ENCODE measurements at regions not wholly inside any gene's neighbourhood (a gene's known extent, or its start where the extent isn't known, plus 50 kb on each side); places are given as distances from the start of the nearest gene placed in this dataset.

DNA sequence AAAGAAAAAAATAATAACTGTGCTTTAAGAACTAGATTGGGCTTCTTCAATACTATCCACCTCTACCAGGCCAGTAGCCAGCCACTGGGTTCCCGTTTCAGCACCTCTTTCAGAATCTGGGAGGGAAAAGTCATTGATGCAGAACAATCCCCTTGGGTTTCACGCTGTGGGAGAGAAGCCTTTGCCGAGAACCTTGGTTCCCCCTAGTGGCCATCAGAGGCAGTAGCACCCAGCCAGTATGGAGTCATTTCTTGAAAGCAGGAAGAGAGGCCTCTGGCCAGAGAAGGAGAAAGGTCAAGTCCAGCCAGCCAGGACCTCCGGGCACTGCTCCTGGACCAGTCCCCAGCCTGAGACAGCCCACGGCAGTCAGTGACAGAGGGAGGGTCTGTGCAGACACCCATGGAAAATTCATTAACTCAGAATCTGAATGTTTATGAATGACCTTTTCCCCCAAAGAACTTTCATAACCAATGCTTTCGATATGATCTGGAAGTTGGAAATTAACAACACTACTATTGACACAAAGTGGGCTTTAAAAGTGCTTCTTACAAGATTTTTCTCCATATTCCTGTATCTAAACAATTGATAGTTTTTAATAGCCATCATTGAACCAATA lies 51.2 kb upstream of the CDH5 start:
- DNase-seq (ENCODE audit: low read depth), result peak; percentile 77

DNA sequence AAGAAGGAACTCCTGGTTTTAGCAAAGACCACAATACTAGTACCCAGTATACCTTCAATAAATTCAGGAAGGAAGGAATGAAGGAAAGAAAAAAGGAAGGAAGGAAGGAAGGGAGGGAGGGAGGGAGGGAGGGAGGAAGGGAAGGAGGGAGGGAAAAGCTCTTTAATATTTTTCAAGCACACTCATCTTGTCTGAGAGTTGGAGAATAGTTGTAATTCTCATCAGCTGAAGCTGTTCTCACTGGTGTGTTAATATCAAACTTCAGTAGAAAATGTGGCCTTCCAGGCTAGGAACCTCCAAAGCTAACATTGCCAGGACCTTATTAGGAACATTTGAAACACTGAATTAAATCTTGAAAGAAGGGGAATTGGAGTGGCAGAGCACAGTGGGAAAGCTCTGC lies 55.2 kb upstream of the CDH5 start:
- no peak for DNase-seq (ENCODE audit: low read depth)

- no peak for DNase-seq (ENCODE audit: low read depth)
Observed at GRCh38 chr16:66309215-66309807, 57.2 kb upstream of the CDH5 start.

DNA sequence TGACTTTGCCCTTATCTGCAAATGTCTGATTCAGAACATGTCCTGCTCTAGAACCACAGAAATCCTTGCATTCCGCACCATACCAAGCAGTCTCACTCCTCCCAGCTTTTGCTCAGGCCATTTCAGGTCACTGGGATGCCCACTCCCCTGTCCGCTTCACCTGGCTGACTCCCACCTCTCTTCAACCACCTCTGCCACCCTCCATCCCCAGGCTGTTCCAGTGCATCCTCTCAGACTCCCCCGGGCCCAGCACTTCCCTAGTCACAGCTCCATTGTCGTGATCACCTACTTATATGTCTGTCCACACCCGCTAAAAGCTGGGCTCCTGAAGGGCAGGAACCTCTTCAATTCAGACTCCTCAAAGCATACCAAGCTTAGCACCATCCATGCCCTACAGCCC lies 58.4 kb upstream of the CDH5 start:
- no peak for DNase-seq (ENCODE audit: low read depth)

DNA sequence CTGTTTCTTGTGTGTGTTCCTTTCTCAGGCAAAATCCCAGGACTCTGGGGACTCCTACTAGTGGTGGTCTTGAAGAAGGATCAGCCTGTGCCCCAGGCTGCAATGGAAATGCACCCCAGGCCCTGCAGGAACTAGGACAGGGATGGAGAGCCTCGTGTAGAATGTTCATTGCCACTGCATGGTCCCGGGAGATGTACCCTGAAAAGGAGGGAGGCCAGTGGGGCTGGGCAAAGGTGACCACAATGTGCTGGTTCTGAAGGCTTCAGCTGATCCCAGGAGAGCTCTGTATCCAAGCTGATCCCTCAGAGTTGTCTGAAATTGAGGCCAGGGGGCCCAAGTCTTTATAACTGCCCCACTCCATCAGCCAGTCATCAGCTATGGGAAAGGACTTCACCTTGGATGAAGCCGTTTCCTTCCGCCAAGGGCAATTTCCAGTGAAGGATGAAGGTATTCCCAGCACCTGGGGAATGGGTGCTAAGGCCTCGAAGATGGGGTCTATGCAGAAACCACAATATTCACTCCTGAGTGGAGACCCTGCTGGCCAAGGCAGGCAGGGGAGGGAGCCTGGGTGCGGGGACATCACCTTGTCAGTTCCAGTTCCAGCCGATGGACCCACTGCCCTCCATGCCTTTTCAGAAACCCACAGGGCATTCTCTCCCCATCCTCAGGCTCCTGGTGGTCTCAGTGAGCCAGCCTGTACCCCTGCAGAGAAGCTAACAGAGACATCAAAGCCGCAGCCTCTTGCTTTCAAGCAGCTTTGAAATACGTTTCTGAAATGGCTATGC lies 59.9 kb upstream of the CDH5 start:
- DNase-seq (ENCODE audit: low read depth), result no peak

- no peak for DNase-seq (ENCODE audit: low read depth)
Observed at GRCh38 chr16:66304961-66305360, 61.5 kb upstream of the CDH5 start.

DNA sequence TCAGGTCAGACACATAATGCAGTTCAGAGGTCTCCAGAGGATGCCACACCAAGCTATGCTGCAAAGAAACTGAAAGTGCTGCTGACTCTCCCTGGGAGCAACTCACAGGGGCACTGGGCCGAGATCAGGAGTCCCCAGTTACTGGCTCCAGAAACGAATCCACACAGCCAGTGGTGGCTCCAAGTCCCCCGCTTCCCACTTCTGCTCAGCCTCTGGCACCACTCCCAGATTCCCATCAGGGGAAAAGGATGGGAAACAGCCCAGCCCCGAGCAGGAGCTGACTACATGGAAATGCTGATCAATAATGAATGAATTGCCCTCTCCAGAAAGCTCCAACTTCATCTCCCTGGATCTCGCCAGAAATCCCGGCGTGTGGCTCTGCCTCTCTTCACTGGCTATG lies 62.3 kb upstream of the CDH5 start:
- DNase-seq (ENCODE audit: low read depth), result no peak

DNA sequence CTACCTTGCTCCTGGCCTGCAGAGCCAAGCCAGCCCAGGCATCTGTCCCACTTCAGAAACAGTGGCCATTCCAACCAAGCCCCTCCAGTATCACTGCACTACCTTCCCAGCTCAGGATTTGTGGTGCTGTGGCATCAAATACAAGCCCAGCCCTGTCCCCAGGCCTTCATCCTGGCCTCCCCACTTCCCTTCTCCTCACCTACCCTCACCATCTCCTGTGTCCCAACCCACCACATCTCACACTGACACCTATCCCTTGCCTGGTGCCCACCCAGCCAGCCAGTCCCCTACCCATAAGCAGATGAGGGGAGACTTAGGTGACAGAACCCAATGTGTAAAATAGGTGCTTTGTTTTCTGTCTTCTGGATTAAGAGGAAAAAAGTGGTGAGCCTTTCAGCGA lies 66.0 kb upstream of the CDH5 start:
- DNase-seq (ENCODE audit: low read depth), result no peak

DNA sequence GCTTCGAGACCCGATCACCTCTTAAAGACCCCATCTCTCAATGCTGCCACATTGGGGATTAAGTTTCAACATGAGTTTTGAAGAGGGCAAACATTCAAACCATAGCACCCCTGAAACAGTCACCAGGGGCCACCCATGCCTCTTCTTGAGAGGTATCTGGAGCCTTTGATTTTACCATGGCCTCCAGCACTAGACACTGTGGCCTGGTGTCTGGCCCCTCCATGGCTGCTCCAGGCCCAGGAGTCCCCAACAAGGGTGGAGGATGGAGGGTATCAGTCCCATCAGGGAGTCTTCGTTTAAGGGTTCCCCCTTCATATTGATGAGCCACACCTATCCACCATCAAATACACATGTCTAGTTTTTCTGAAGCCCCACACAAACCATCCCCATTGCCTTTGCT lies 66.5 kb upstream of the CDH5 start:
- DNase-seq (ENCODE audit: low read depth), result no peak

DNA sequence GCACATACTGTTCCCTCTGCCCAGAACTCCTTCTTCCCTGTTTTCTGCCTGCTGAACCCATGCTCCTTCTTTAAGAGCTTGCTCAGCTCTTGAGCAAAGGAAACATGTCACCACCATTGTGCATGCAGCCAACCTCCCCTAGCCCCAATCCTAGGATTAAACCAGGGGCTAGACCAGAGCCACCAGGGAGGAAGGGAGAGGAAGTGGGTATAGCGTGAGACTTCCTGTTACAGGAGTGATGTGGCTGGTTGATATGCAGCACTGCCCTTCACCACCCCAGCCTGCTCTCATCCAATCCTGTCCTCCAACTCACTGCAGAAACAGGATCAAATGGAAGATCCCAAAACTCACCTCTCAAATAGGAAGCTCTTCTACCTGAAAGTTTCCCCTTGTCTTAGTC lies 67.1 kb upstream of the CDH5 start:
- DNase-seq (ENCODE audit: low read depth), result no peak

GRCh38 chr16:66298571-66299120 lies 67.8 kb upstream of the CDH5 start:
- no peak for DNase-seq (ENCODE audit: low read depth)

DNA sequence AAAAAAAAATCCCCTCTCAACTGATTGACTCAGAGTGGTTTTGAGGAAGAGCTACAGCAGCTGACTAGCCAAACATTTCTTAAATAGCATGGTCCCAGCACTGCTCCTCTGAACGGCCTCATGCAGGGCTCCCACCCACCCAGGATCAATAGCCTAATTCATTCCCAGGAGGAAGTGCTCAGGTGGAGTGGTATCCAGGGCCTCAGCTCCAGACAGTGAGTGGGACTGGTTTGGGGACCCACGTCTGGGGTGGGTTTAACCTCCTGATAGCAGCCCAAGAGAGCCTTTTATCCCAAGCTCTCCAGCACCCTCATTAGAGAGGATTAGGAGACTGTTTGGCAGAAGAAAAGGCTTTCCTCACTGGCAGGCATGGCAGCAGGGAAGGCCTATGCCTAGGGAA lies 68.5 kb upstream of the CDH5 start:
- DNase-seq (ENCODE audit: low read depth), result no peak

GRCh38 chr16:66296591-66296990 lies 69.9 kb upstream of the CDH5 start:
- DNase-seq (ENCODE audit: low read depth), result no peak

- DNase-seq (ENCODE audit: low read depth), result no peak
Observed at GRCh38 chr16:66295761-66296546, 70.5 kb upstream of the CDH5 start.

DNA sequence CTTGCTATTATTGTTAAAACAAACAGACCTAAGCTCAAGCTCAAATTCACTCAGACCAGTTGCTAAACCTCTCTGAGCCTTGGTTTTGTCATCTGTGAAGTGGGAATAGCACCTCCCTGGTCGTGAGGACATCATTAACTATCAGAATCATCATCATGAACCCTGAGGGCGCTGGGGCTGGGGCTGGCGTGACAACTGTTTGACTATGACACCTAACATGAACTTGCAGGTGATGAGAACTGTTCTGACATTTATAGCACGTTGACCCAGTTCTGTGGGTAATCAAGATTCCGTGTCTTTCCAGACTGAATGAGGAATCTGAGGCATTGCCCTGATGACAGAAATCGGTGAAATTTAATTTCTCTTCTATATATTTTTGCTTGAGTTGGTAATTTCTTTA lies 71.3 kb upstream of the CDH5 start:
- DNase-seq (ENCODE audit: low read depth), result no peak

DNA sequence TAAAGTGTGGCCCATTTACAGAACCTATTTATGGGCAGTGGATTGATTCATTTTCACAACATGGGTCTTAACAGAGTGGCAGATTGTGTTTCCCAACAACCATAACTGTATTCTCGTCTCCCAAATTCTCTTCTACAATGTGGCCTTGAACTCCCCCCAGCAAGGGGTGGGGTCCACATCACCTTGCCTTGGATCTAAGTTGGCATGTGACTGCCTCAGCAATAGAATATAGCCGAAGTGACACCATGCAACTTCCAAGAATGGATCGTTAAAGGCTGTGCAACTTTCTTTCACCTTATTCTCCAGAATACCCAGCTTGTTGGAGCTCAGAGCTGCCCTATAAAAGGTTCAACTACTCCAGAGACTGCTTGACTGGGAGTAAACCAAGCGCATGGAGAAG lies 72.0 kb upstream of the CDH5 start:
- DNase-seq (ENCODE audit: low read depth), result no peak

DNA sequence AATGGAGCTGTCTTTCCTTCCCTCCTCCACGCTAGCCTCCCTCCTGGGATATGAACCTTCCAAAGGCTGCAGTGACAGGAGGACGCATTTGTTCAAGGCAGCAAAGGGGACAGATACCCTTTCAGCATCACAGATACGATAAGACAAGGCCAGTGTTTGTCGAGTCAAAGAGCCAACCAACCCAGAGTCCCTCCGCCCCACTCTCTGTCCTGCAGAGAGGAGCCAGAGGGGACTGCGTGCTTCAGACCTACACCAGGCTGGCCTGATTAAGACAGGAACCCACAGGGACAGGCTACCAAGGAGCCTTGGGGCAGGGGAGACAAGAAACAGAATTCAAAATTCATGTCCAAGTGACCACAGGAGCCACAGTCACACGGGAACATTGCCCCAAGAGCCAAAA lies 72.6 kb upstream of the CDH5 start:
- DNase-seq (ENCODE audit: low read depth), result no peak

- no peak for DNase-seq (ENCODE audit: low read depth)
Observed at GRCh38 chr16:66293207-66293735, 73.2 kb upstream of the CDH5 start.

- no peak for DNase-seq (ENCODE audit: low read depth)
Observed at GRCh38 chr16:66292241-66292935, 74.1 kb upstream of the CDH5 start.

DNA sequence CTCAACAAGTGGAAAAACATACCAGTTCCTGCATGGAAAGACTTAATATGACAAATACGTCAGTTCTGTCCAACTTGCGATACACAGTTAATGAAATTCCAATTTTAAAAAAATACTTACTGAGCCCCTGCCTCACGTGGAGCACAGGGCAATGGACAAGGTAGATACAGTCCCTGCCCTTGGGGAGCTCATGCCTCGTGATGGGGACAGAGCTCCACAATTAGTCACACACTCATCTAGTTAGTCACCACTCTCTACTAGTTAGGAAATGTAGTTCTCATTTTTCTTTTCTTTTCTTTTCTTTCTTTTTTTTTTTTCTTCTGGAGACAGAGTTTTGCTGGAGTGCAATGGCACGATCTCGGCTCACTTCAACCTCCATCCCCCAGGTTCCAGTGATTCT lies 74.7 kb upstream of the CDH5 start:
- DNase-seq (ENCODE audit: low read depth), result no peak

GRCh38 chr16:66290431-66290830 lies 76.1 kb upstream of the CDH5 start:
- DNase-seq (ENCODE audit: low read depth), result no peak

- no peak for DNase-seq (ENCODE audit: low read depth)
Observed at GRCh38 chr16:66289986-66290385, 76.5 kb upstream of the CDH5 start.
